ENCODE measurements at regions not wholly inside any gene's neighbourhood (a gene's known extent, or its start where the extent isn't known, plus 50 kb on each side); places are given as distances from the start of the nearest gene placed in this dataset.

DNA sequence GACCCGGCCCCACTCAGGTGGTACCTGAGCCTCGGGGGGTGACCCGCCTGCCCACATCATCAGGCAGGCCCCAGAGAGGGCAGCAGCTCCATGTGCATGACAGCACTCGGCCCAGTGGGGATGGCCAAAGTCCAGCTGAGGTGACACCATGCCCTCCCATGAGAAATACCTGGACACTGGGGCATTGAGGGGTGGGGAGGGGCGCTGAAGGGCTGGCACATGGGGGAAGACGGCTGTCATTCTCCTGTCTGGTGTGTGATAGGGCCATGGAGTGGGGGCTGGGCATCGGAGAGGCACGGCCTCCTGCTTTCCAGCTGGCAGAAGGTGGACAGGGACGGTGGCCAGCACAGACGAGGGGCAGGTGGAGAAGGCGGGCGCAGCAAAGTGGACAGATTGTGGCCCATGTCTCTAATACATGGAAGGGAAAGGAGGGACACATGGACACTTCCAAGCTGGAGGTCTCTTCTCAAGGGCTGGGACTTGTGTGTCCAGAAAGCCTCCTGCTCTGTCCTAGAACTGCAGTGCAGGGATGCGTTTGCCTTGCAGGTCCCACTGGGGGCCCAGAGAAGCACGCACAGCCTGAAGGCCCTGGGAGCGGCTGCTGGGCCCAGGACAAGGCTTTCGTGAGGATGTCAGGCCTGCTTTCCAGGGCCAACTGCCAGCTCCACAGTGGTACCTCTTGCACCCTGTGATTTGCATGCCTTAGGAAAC lies 302.2 kb downstream of the NDUFA10 start:
- TF ChIP-seq POLR2AphosphoS5 (IDR thresholded peaks at IDR 0.05; ENCODE audit: low read depth, low read length) (no peak), TAF1 (IDR thresholded peaks at IDR 0.05; ENCODE audit: borderline replicate concordance, insufficient read depth, low read length) (no peak), FOXP2 (optimal IDR thresholded peaks at IDR 0.05; ENCODE audit: borderline replicate concordance, extremely low read depth, extremely low read length, insufficient read depth) (no peak), REST (IDR thresholded peaks at IDR 0.05; ENCODE audit: insufficient read depth in 1 of 2, low read depth in 2 of 2, low read length in 2 of 2) (no peak), SIN3A (IDR thresholded peaks at IDR 0.05; ENCODE audit: borderline replicate concordance, insufficient read depth, low read length) (no peak)

DNA sequence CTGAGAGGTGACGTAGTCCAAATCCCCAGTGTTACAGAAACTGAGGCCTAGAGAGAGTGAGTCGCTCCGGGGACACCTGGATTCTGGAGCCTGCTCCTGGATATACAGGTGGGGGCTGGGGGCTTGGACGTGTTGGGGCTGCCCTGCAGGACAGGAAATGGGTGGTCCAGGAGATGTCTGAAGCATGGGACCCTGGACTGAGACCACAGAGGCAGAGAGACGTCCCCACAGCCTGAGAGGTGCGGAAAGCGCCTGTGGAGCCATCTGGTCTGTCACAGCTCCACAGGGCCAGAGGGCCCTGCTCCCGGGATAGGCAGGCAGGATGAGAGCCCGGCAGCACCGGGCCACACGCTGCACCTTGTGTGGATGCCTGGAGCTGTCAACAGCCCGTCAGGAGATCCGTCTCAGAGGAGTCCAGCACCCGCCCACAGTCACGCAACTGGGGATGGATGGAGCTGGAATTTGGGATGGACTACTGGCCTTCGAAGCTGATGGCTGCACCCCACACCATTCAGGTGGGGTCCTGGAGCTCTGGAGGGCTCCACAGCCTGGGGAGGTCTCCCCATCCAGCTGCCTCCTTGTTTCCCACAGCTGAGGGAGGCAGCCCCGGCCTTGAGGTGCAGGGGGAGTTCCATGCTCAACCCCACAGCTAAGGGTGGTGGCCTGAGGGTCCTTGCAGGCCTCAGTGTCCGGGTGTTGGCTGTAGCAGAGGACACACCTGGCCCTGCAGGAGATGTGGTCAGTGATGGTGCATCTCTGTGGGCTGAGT lies 303.0 kb downstream of the NDUFA10 start:
- TF ChIP-seq TAF1 (IDR thresholded peaks at IDR 0.05; ENCODE audit: borderline replicate concordance, insufficient read depth, low read length) (no peak), POLR2AphosphoS5 (IDR thresholded peaks at IDR 0.05; ENCODE audit: low read depth, low read length) (no peak), REST (IDR thresholded peaks at IDR 0.05; ENCODE audit: insufficient read depth in 1 of 2, low read depth in 2 of 2, low read length in 2 of 2) (no peak), SIN3A (IDR thresholded peaks at IDR 0.05; ENCODE audit: borderline replicate concordance, insufficient read depth, low read length) (no peak)

DNA sequence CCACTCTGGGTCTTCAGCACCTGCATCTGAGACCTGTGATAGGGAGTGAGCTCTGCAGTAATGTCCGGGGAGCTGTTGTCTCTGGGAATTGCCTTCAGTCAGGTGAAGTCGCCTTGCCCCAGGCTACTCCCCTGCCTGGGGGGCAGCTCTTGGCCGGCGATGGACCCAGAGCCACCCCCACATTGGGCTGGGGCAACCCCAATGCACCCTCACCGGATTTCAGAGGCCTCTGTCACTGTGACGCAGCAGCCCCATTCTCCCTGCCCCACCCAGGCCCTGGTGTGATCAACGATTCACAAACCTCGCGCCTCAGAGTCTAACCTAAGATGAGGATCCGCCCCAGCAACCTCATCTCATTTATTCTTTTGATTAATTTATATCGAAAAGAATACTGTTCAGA lies 303.6 kb downstream of the NDUFA10 start:
- TF ChIP-seq TAF1 (IDR thresholded peaks at IDR 0.05; ENCODE audit: borderline replicate concordance, insufficient read depth, low read length) = no peak
- no peak for TF ChIP-seq FOXP2 (optimal IDR thresholded peaks at IDR 0.05; ENCODE audit: borderline replicate concordance, extremely low read depth, extremely low read length, insufficient read depth)
- no peak for TF ChIP-seq SIN3A (IDR thresholded peaks at IDR 0.05; ENCODE audit: borderline replicate concordance, insufficient read depth, low read length)
- TF ChIP-seq REST (IDR thresholded peaks at IDR 0.05; ENCODE audit: insufficient read depth in 1 of 2, low read depth in 2 of 2, low read length in 2 of 2) = no peak
- no peak for TF ChIP-seq POLR2AphosphoS5 (IDR thresholded peaks at IDR 0.05; ENCODE audit: low read depth, low read length)

GRCh38 chr2:239720361-239721360 lies 304.5 kb downstream of the NDUFA10 start:
- TF ChIP-seq POLR2AphosphoS5 (IDR thresholded peaks at IDR 0.05; ENCODE audit: low read depth, low read length) = no peak
- no peak for TF ChIP-seq TAF1 (IDR thresholded peaks at IDR 0.05; ENCODE audit: borderline replicate concordance, insufficient read depth, low read length)
- no peak for TF ChIP-seq SIN3A (IDR thresholded peaks at IDR 0.05; ENCODE audit: borderline replicate concordance, insufficient read depth, low read length)
- TF ChIP-seq REST (IDR thresholded peaks at IDR 0.05; ENCODE audit: insufficient read depth in 1 of 2, low read depth in 2 of 2, low read length in 2 of 2) = no peak
- TF ChIP-seq FOXP2 (optimal IDR thresholded peaks at IDR 0.05; ENCODE audit: borderline replicate concordance, extremely low read depth, extremely low read length, insufficient read depth) = no peak
